ENCODE measurements at regions not wholly inside any gene's neighbourhood (a gene's known extent, or its start where the extent isn't known, plus 50 kb on each side); places are given as distances from the start of the nearest gene placed in this dataset.

GRCh38 chr10:55287346-55287745 lies 486.3 kb upstream of the PCDH15 start:
- no peaks in the 10 kb centered on the region for H3K27me3 ChIP-seq (ENCODE audit: low read depth)
- no peaks in the 10 kb centered on the region for H3K9me3 ChIP-seq
- DNase-seq (no peak), ATAC-seq (no peak)
- no peak overlapping the region for H3K27ac ChIP-seq
- no peaks in the 10 kb centered on the region for H3K4me1 ChIP-seq
- H3K4me3 ChIP-seq, result no peak overlapping the region
- intact Hi-C loops (cut with DNase I), result no loop called here
- no peak for TF ChIP-seq CTCF (IDR thresholded peaks at IDR 0.05)
- no peaks in the 10 kb centered on the region for H3K36me3 ChIP-seq

- intact Hi-C loops (cut with DNase I), result no loop called here
- no peak for ATAC-seq
Observed at GRCh38 chr10:55283031-55283430, 482.0 kb upstream of the PCDH15 start.

GRCh38 chr10:55280696-55281095 lies 479.7 kb upstream of the PCDH15 start:
- Histone ChIP-seq H3K4me3 (no peak overlapping the region), H3K27me3 (ENCODE audit: low read depth) (no peaks in the 10 kb centered on the region), H3K36me3 (no peaks in the 10 kb centered on the region), H3K9me3 (no peaks in the 10 kb centered on the region), H3K27ac (no peak overlapping the region), H3K4me1 (no peaks in the 10 kb centered on the region)
- intact Hi-C loops (cut with DNase I), result no loop called here
- ATAC-seq (no peak), DNase-seq (no peak)
- TF ChIP-seq CTCF (IDR thresholded peaks at IDR 0.05), result no peak

More at GRCh38 chr10:55283031-55283430, 482.0 kb upstream of the PCDH15 start:
- Histone ChIP-seq H3K4me3 (no peak overlapping the region), H3K27ac (no peak overlapping the region), H3K27me3 (ENCODE audit: low read depth) (no peaks in the 10 kb centered on the region), H3K36me3 (no peaks in the 10 kb centered on the region), H3K9me3 (no peaks in the 10 kb centered on the region), H3K4me1 (no peaks in the 10 kb centered on the region)
- no peak for TF ChIP-seq CTCF (IDR thresholded peaks at IDR 0.05)
- no peak for DNase-seq

GRCh38 chr10:55277549-55277948 lies 476.5 kb upstream of the PCDH15 start:
- ATAC-seq, result no peak
- Histone ChIP-seq H3K36me3 (no peaks in the 10 kb centered on the region), H3K4me1 (no peaks in the 10 kb centered on the region), H3K27me3 (ENCODE audit: low read depth) (no peaks in the 10 kb centered on the region), H3K4me3 (no peak overlapping the region), H3K27ac (no peak overlapping the region), H3K9me3 (no peaks in the 10 kb centered on the region)
- intact Hi-C loops (cut with DNase I), result no loop called here
- DNase-seq, result no peak
- no peak for TF ChIP-seq CTCF (IDR thresholded peaks at IDR 0.05)

GRCh38 chr10:55274367-55274766 lies 473.3 kb upstream of the PCDH15 start:
- no peak for ATAC-seq
- no peak for DNase-seq
- intact Hi-C loops (cut with DNase I), result no loop called here
- no peak overlapping the region for H3K27ac ChIP-seq
- no peaks in the 10 kb centered on the region for H3K4me1 ChIP-seq
- no peaks in the 10 kb centered on the region for H3K9me3 ChIP-seq
- no peaks in the 10 kb centered on the region for H3K36me3 ChIP-seq
- no peak overlapping the region for H3K4me3 ChIP-seq
- no peaks in the 10 kb centered on the region for H3K27me3 ChIP-seq (ENCODE audit: low read depth)
- TF ChIP-seq CTCF (IDR thresholded peaks at IDR 0.05), result no peak

GRCh38 chr10:55273946-55274345 lies 472.9 kb upstream of the PCDH15 start:
- Histone ChIP-seq H3K9me3 (no peaks in the 10 kb centered on the region), H3K27ac (no peak overlapping the region), H3K27me3 (ENCODE audit: low read depth) (no peaks in the 10 kb centered on the region), H3K36me3 (no peaks in the 10 kb centered on the region), H3K4me3 (no peak overlapping the region), H3K4me1 (no peaks in the 10 kb centered on the region)
- intact Hi-C loops (cut with DNase I), result no loop called here
- TF ChIP-seq CTCF (IDR thresholded peaks at IDR 0.05), result no peak
- ATAC-seq (no peak), DNase-seq (no peak)

All from lower lobe of right lung (tissue), 2 donors.